ENCODE measurements at regions not wholly inside any gene's neighbourhood (a gene's known extent, or its start where the extent isn't known, plus 50 kb on each side); places are given as distances from the start of the nearest gene placed in this dataset.
"Not testable (repeated sequence)": the region's sequence is repeated elsewhere in the genome, so short reads cannot be mapped to it uniquely, and the experiment has no call there.

- DNase-seq = no peak
These were observed 155.4 kb upstream of the SLC35G4 start for GRCh38 chr18:11454040-11454439.

- DNase-seq = not testable (repeated sequence)
These were observed 165.2 kb upstream of the SLC35G4 start for GRCh38 chr18:11444169-11444568.

GRCh38 chr18:11437046-11437445 lies 172.3 kb upstream of the SLC35G4 start:
- no peak for DNase-seq

- no peak for DNase-seq
These were observed 177.0 kb upstream of the SLC35G4 start for GRCh38 chr18:11432360-11432811.

- no peak for DNase-seq
These were observed 179.5 kb upstream of the SLC35G4 start for GRCh38 chr18:11429876-11430275.

- no peak for DNase-seq
These were observed 184.2 kb upstream of the SLC35G4 start for GRCh38 chr18:11425211-11425610.

GRCh38 chr18:11419338-11419737 lies 190.1 kb upstream of the SLC35G4 start:
- DNase-seq = no peak

- no peak for DNase-seq
These were observed 196.6 kb upstream of the SLC35G4 start for GRCh38 chr18:11412811-11413210.

- no peak for DNase-seq
These were observed 198.3 kb upstream of the SLC35G4 start for GRCh38 chr18:11411048-11411447.

GRCh38 chr18:11408555-11409065 lies 200.8 kb upstream of the SLC35G4 start:
- no peak for DNase-seq

- no peak for DNase-seq
These were observed 201.5 kb upstream of the SLC35G4 start for GRCh38 chr18:11407940-11408339.

GRCh38 chr18:11405804-11406203 lies 203.6 kb upstream of the SLC35G4 start:
- no peak for DNase-seq

- DNase-seq = no peak
These were observed 208.7 kb upstream of the SLC35G4 start for GRCh38 chr18:11400703-11401102.

GRCh38 chr18:11398625-11399024 lies 210.8 kb upstream of the SLC35G4 start:
- DNase-seq = no peak

GRCh38 chr18:11392980-11393885 lies 216.2 kb upstream of the SLC35G4 start:
- no peak for DNase-seq

- no peak for DNase-seq
These were observed 217.1 kb upstream of the SLC35G4 start for GRCh38 chr18:11392292-11392691.

- DNase-seq = no peak
These were observed 217.7 kb upstream of the SLC35G4 start for GRCh38 chr18:11391661-11392060.

- DNase-seq = no peak
These were observed 220.4 kb upstream of the SLC35G4 start for GRCh38 chr18:11388755-11389680.

- no peak for DNase-seq
These were observed 221.5 kb upstream of the SLC35G4 start for GRCh38 chr18:11387880-11388279.

GRCh38 chr18:11383381-11383780 lies 226.0 kb upstream of the SLC35G4 start:
- no peak for DNase-seq

GRCh38 chr18:11380968-11381367 lies 228.4 kb upstream of the SLC35G4 start:
- no peak for DNase-seq

GRCh38 chr18:11379660-11380059 lies 229.7 kb upstream of the SLC35G4 start:
- no peak for DNase-seq

GRCh38 chr18:11377766-11378540 lies 228.6 kb upstream of the PIEZO2 start:
- DNase-seq = no peak

All from CD4-positive, alpha-beta T cell treated with Interferon gamma for 1 hour (primary cell).